Adrenal gland (tissue), 5 donors: ENCODE measurements at regions not wholly inside any gene's neighbourhood (a gene's known extent, or its start where the extent isn't known, plus 50 kb on each side); places are given as distances from the start of the nearest gene placed in this dataset.

ENCODE experiments used
- POLR2A ChIP-seq, 2 donors: fragments of 450-650 bp; IDR thresholded peaks; one replicate each; pipeline ENCODE4 v1.6.1; 2017; ENCODE audit warnings: antibody characterized with exemption in 2 of 2, mild to moderate bottlenecking in 2 of 2, moderate library complexity in 1 of 2
- TF ChIP-seq, protein P1 (sequence below), 6 experiments: fragments of 450-650 bp in 4 of 6; fragments of 200-600 bp in 2 of 6; sonication (generic) in 1 of 6; IDR thresholded peaks; 1 replicate in 5 of 6; 2 replicates in 1 of 6; pipeline versions ENCODE4 v1.5.1 to v1.8.0; 2016 to 2021; ENCODE audit warnings: antibody characterized with exemption in 6 of 6, mild to moderate bottlenecking in 2 of 6, moderate library complexity in 1 of 6
- donor health status: DM: no; HTN: no; CAD: no.

DNA sequence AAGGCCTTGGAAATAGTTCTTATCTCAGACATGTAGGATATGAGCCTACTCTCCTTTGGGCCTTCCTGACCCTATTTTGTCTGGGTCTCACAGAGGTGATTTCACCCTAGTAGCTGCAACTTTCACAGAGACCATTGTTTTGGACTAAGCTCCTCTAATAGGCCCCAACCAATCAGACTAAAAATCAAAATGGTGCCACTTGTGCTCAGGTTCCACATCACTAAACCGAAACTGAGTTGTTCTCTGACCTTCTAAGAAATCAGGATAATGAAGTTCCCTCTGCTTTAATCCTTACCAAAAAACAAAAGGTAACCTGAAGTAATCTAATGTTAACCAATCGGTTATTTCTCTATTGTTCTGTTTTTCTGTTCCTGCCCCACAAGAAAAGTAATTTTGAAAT, 143.6 kb downstream of the CD24 start:
- TF ChIP-seq, protein P1, sequence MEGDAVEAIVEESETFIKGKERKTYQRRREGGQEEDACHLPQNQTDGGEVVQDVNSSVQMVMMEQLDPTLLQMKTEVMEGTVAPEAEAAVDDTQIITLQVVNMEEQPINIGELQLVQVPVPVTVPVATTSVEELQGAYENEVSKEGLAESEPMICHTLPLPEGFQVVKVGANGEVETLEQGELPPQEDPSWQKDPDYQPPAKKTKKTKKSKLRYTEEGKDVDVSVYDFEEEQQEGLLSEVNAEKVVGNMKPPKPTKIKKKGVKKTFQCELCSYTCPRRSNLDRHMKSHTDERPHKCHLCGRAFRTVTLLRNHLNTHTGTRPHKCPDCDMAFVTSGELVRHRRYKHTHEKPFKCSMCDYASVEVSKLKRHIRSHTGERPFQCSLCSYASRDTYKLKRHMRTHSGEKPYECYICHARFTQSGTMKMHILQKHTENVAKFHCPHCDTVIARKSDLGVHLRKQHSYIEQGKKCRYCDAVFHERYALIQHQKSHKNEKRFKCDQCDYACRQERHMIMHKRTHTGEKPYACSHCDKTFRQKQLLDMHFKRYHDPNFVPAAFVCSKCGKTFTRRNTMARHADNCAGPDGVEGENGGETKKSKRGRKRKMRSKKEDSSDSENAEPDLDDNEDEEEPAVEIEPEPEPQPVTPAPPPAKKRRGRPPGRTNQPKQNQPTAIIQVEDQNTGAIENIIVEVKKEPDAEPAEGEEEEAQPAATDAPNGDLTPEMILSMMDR (IDR thresholded peaks at IDR 0.05): no peak
- TF ChIP-seq POLR2A (IDR thresholded peaks at IDR 0.05): no peak
